ENCODE measurements at regions not wholly inside any gene's neighbourhood (a gene's known extent, or its start where the extent isn't known, plus 50 kb on each side); places are given as distances from the start of the nearest gene placed in this dataset.

DNA sequence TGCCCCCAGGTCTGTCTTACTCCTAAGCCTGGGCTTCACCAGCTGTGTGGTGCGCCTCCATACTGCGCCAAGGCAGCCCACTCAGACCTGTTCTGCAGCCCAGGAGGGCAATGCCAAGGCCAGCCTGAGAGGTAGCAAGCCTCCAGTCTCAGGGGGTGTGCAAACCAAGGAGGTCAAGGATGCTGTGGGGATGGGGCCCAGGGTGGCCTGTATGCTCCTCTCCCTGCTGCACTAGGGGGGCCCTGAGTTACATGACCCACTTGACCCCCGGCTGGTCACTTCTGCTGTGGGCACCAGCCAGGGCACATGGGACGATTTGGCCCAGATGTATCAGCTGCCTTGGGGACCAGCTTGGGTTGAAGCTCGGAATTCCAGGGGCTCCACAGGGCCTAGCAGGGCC is 70.0 kb upstream of the SLC6A6 start:
- no peak overlapping the region for H3T11ph ChIP-seq (ENCODE audit: low read length)

More for the DNA sequence above, 70.0 kb upstream of the SLC6A6 start:
- WGBS (ENCODE audit: extremely low coverage, insufficient read length, low lambda C conversion rate): no CpG with 5 or more reads among the region's 5 CpGs
- no peaks in the 10 kb centered on the region for H4K20me1 ChIP-seq (ENCODE audit: control insufficient read depth, insufficient read depth, insufficient read length)
- Mint-ChIP-seq H3K4me3 (no peak overlapping the region), H3K9me3 (peaks cover 4 to 7% of the 10 kb centered on the region in 2 experiments; a peak in 4 of 5 replicates), H3K4me1 (peaks cover 23 to 35% of the 10 kb centered on the region in 2 experiments), H3K27ac (no peak overlapping the region), H3K36me3 (ENCODE audit: insufficient read depth in 1 of 3, low read depth in 3 of 3) (peaks cover 0 to 6% (median 4%) of the 10 kb centered on the region in 3 experiments; a peak in 3 of 7 replicates), H3K27me3 (ENCODE audit: low read depth) (peaks cover 13% of the 10 kb centered on the region)
- no peak overlapping the region for H4K8ac ChIP-seq (replicated peaks; ENCODE audit: insufficient read length, low read depth, low read length)
- H3K4me2 ChIP-seq (ENCODE audit: insufficient read depth, insufficient read length, low read length): no peak overlapping the region
- no peak overlapping the region for H2BK20ac ChIP-seq (ENCODE audit: low read depth, low read length, poor library complexity, severe bottlenecking)
- no peak overlapping the region for H3K23ac ChIP-seq (ENCODE audit: insufficient read length, low read depth, low read length)
- H3K4me1 ChIP-seq (ENCODE audit: insufficient read depth, low read length): no peaks in the 10 kb centered on the region
- H3K18ac ChIP-seq (ENCODE audit: insufficient read length, low read depth, low read length): no peak overlapping the region
- H3K23me2 ChIP-seq (ENCODE audit: insufficient read length, low read depth, low read length, poor library complexity, severe bottlenecking): no peaks in the 10 kb centered on the region
- H2BK12ac ChIP-seq (ENCODE audit: insufficient read length, low read depth, low read length): no peak overlapping the region
- H3K9me3 ChIP-seq (ENCODE audit: control insufficient read depth, low read depth, low read length): no peaks in the 10 kb centered on the region
- H3K4ac ChIP-seq (ENCODE audit: low read depth, low read length): no peak overlapping the region
- H3K79me1 ChIP-seq (ENCODE audit: insufficient read depth, low read depth, low read length, poor library complexity, severe bottlenecking): no peaks in the 10 kb centered on the region
- H4K91ac ChIP-seq (ENCODE audit: insufficient read length, low read depth, low read length): no peak overlapping the region
- TF ChIP-seq, protein P1, sequence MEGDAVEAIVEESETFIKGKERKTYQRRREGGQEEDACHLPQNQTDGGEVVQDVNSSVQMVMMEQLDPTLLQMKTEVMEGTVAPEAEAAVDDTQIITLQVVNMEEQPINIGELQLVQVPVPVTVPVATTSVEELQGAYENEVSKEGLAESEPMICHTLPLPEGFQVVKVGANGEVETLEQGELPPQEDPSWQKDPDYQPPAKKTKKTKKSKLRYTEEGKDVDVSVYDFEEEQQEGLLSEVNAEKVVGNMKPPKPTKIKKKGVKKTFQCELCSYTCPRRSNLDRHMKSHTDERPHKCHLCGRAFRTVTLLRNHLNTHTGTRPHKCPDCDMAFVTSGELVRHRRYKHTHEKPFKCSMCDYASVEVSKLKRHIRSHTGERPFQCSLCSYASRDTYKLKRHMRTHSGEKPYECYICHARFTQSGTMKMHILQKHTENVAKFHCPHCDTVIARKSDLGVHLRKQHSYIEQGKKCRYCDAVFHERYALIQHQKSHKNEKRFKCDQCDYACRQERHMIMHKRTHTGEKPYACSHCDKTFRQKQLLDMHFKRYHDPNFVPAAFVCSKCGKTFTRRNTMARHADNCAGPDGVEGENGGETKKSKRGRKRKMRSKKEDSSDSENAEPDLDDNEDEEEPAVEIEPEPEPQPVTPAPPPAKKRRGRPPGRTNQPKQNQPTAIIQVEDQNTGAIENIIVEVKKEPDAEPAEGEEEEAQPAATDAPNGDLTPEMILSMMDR (conservative IDR thresholded peaks at IDR 0.05): no peak
- no peak overlapping the region for H3K27ac ChIP-seq (ENCODE audit: insufficient read length, low read depth, low read length)
- H2BK120ac ChIP-seq (ENCODE audit: low read depth, low read length, poor library complexity, severe bottlenecking): no peak overlapping the region
- H2BK15ac ChIP-seq (ENCODE audit: low read depth, low read length): no peak overlapping the region
- H2AK5ac ChIP-seq (ENCODE audit: insufficient read length, low read length): no peak overlapping the region
- H3K27me3 ChIP-seq (ENCODE audit: insufficient read depth, low read length): no peaks in the 10 kb centered on the region
- no peak for DNase-seq
- H2BK5ac ChIP-seq (ENCODE audit: insufficient read length, low read length): no peak overlapping the region
- no peak overlapping the region for H3K9ac ChIP-seq (ENCODE audit: extremely low read depth, insufficient read length, low read length)
- H3K79me2 ChIP-seq (ENCODE audit: insufficient read depth, low read length): no peaks in the 10 kb centered on the region
- no peak overlapping the region for H3K56ac ChIP-seq (ENCODE audit: insufficient read length, low read depth, low read length)
- H4K5ac ChIP-seq (ENCODE audit: insufficient read length, low read depth, low read length): no peak overlapping the region
- no peak overlapping the region for H3K14ac ChIP-seq (ENCODE audit: insufficient read depth, low read length)
- no peak overlapping the region for H2AFZ ChIP-seq (ENCODE audit: low read length)
